ENCODE measurements at regions not wholly inside any gene's neighbourhood (a gene's known extent, or its start where the extent isn't known, plus 50 kb on each side); places are given as distances from the start of the nearest gene placed in this dataset.

- no peak for TF ChIP-seq CTCF (IDR thresholded peaks at IDR 0.05; ENCODE audit: borderline replicate concordance, insufficient read depth, low read depth, low read length)
- H3K4me3 ChIP-seq (ENCODE audit: low read depth, low read length) = no peak overlapping the region
Measured at GRCh38 chr7:109246330-109247077, 676.8 kb downstream of the DNAJB9 start.

- H3K4me3 ChIP-seq (ENCODE audit: low read depth, low read length) = no peak overlapping the region
- no peak for TF ChIP-seq CTCF (IDR thresholded peaks at IDR 0.05; ENCODE audit: borderline replicate concordance, insufficient read depth, low read depth, low read length)
Measured at GRCh38 chr7:109256762-109257560, 687.3 kb downstream of the DNAJB9 start.

DNA sequence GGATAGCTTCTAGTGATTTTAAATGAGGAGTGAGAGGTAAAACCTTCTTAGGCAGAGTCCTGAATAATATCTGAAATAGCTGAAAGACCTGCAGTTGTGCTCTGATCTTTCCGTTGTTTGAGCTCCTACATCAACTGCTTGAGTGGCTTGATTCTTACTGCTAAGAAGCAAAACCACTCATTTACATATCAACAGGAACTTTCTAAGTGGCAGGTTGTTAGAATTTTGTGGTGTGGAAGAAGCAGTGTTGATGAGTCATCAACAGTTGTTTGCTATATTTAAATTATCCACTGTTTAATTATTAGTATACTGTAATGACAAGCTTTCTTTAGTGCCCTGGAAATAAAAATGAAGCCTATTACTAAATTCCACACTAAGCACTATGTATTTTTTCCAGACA is 689.5 kb downstream of the DNAJB9 start:
- TF ChIP-seq CTCF (IDR thresholded peaks at IDR 0.05; ENCODE audit: borderline replicate concordance, insufficient read depth, low read depth, low read length) = no peak
- H3K4me3 ChIP-seq (ENCODE audit: low read depth, low read length) = no peak overlapping the region

DNA sequence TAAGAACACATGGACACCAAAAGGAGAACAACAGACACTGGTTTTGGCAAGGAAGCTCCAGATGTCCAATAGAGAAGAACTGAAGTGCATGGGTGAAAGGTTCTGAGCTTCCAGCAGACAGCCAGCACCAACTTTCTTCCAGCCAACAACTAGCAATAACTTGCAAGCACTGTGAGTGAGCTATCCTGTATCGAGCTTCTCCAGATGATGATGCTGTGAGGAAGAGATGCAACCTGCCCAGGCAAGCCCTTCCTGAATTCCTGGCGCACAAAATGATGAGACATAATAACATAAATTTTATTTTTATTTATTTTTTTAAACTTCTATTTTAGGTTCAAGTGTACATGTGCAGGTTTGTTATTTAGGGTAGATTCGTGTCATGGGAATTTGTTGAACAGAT is 692.1 kb downstream of the DNAJB9 start:
- no peak overlapping the region for H3K4me3 ChIP-seq (ENCODE audit: low read depth, low read length)
- TF ChIP-seq CTCF (IDR thresholded peaks at IDR 0.05; ENCODE audit: borderline replicate concordance, insufficient read depth, low read depth, low read length) = no peak

- TF ChIP-seq CTCF (IDR thresholded peaks at IDR 0.05; ENCODE audit: borderline replicate concordance, insufficient read depth, low read depth, low read length) = no peak
- no peak overlapping the region for H3K4me3 ChIP-seq (ENCODE audit: low read depth, low read length)
Measured at GRCh38 chr7:109266610-109267009, 696.9 kb downstream of the DNAJB9 start.

GRCh38 chr7:109276348-109276747 is 706.7 kb downstream of the DNAJB9 start:
- TF ChIP-seq CTCF (IDR thresholded peaks at IDR 0.05; ENCODE audit: borderline replicate concordance, insufficient read depth, low read depth, low read length) = no peak
- H3K4me3 ChIP-seq (ENCODE audit: low read depth, low read length) = no peak overlapping the region

DNA sequence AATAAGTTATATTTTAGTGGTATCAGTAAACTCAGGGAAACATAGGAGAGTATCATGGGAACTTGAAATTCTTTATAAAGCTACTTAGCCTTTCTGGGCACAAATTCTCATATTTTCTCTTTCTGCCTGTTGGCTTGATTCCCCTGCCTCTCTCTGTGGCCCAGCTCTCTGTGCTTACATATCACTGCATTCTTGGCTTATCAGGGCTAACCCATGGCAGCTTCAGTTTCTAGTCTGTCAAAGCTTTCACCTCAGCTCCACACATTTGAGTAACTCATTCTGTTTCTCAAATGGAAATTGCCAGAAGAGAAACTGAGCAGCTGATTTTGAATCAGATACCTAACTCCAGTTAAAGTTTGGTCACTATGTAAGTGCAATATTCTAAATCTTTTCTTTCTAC is 713.1 kb downstream of the DNAJB9 start:
- TF ChIP-seq CTCF (IDR thresholded peaks at IDR 0.05; ENCODE audit: borderline replicate concordance, insufficient read depth, low read depth, low read length) = no peak
- H3K4me3 ChIP-seq (ENCODE audit: low read depth, low read length) = no peak overlapping the region

Data from GM12875 (cell line).